WERI-Rb-1 (cell line): ENCODE measurements at regions not wholly inside any gene's neighbourhood (a gene's known extent, or its start where the extent isn't known, plus 50 kb on each side); places are given as distances from the start of the nearest gene placed in this dataset.

Experiments used
- DNase-seq: peaks from one replicate; pipeline ENCODE4 v3.0.0-alpha.2; 2020
- H3K27ac ChIP-seq: fragments of 250-450 bp; sonication (Bioruptor Pico); 2 replicates; pipeline ENCODE4 v1.5.1; 2020; ENCODE audit warnings: mild to moderate bottlenecking, moderate library complexity
- H3K27me3 ChIP-seq: fragments of 250-450 bp; sonication (Bioruptor Pico); 2 replicates; pipeline ENCODE4 v1.5.1; 2021; ENCODE audit warnings: mild to moderate bottlenecking, low read depth, moderate library complexity; ENCODE audit not compliant: insufficient read depth, severe bottlenecking
- H3K36me3 ChIP-seq: fragments of 250-450 bp; sonication (Bioruptor Pico); 2 replicates; pipeline ENCODE4 v1.5.1; 2020; ENCODE audit warnings: mild to moderate bottlenecking, moderate library complexity
- H3K4me3 ChIP-seq: 2 replicates; pipeline ENCODE4 v1.5.1; 2011; ENCODE audit warnings: low read depth, mild to moderate bottlenecking, control low read depth, low read length
- H3K9me3 ChIP-seq: fragments of 250-450 bp; sonication (Bioruptor Pico); 2 replicates; pipeline ENCODE4 v1.5.1; 2021; ENCODE audit warnings: mild to moderate bottlenecking, moderate library complexity; ENCODE audit not compliant: severe bottlenecking
- TF ChIP-seq, protein P1 (sequence below): IDR thresholded peaks from 2 replicates; pipeline ENCODE4 v1.5.1; 2011; ENCODE audit warnings: low read depth, mild to moderate bottlenecking, control low read depth, inconsistent platforms, low read length

DNA sequence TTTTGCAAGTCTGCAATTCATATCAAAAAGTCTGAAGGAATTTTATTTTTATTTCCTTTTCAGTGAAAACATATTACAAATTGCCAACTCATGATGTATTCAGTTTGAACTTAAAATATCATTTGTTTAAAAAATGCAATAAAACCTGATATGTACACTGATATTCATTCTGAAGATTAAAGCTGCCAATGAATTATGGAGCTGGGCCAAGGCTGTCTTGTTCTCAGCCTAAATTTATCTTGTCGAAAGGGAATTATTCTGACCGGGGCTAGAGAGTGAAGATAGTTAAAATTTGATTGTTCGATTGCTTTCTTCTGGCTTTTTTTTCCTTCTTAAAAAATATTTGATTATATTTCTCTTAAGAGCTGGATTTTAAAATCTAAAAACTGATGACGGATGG is 54.0 kb upstream of the RBFOX1 start:
- TF ChIP-seq, protein P1, sequence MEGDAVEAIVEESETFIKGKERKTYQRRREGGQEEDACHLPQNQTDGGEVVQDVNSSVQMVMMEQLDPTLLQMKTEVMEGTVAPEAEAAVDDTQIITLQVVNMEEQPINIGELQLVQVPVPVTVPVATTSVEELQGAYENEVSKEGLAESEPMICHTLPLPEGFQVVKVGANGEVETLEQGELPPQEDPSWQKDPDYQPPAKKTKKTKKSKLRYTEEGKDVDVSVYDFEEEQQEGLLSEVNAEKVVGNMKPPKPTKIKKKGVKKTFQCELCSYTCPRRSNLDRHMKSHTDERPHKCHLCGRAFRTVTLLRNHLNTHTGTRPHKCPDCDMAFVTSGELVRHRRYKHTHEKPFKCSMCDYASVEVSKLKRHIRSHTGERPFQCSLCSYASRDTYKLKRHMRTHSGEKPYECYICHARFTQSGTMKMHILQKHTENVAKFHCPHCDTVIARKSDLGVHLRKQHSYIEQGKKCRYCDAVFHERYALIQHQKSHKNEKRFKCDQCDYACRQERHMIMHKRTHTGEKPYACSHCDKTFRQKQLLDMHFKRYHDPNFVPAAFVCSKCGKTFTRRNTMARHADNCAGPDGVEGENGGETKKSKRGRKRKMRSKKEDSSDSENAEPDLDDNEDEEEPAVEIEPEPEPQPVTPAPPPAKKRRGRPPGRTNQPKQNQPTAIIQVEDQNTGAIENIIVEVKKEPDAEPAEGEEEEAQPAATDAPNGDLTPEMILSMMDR: no peak
- Histone ChIP-seq H3K27me3 (no peaks in the 10 kb centered on the region), H3K36me3 (no peaks in the 10 kb centered on the region), H3K27ac (no peak overlapping the region), H3K4me3 (no peak overlapping the region), H3K9me3 (no peaks in the 10 kb centered on the region)
- DNase-seq: no peak

DNA sequence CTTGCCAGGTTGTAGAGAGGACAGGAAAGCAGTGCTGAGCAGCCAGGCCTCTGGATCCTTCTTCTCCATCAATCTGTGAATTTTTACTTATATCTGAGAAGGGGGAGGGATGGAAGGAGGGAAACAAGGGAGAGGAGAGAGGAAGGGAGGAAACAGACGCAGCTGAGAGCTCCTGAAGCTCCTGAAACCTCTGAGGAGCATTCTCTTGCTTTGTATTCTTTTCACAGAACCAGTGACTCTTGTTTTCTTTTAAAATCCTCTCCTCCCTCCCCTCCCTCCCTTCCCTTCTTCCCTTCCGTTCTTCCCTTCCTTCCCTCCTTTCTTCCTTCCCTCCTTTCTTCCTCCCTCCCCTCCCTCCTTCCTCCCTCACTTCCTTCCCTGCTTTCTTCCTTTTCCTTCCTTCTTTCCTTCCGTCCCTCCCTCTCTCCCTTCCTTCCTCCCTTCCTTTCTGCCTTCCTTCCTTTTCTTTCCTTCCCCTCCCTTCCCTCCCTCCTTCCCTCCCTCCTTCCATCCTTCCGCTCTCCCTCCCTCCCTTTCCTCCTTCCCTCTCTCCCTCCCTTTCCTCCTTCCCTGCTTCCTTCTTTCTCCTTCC is 60.0 kb upstream of the RBFOX1 start:
- H3K9me3 ChIP-seq: no peaks in the 10 kb centered on the region
- H3K27me3 ChIP-seq: no peaks in the 10 kb centered on the region
- H3K4me3 ChIP-seq: no peak overlapping the region
- TF ChIP-seq, protein P1: no peak
- no peak overlapping the region for H3K27ac ChIP-seq
- no peaks in the 10 kb centered on the region for H3K36me3 ChIP-seq
- DNase-seq: no peak

DNA sequence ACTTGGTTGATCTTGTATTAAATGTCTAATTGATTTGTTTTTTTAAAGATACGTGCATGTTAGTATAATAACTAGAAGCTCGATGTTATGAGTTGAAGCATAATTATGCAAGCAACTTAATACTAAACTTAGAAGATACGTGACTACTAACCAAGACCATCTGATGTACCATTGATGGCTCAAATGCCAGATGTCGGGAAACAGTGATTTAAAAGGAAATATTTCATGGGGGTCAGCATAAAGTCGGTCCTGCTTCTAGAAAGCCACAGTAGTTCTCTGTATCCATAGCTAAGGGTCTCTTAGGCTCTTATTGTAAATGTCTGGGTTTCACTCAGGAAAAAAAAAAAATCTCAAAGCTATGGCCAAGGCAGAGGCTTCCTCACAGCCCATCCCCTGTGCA is 61.2 kb upstream of the RBFOX1 start:
- no peaks in the 10 kb centered on the region for H3K27me3 ChIP-seq
- DNase-seq: no peak
- no peaks in the 10 kb centered on the region for H3K9me3 ChIP-seq
- H3K4me3 ChIP-seq: no peak overlapping the region
- TF ChIP-seq, protein P1: no peak
- H3K36me3 ChIP-seq: no peaks in the 10 kb centered on the region
- H3K27ac ChIP-seq: no peak overlapping the region

DNA sequence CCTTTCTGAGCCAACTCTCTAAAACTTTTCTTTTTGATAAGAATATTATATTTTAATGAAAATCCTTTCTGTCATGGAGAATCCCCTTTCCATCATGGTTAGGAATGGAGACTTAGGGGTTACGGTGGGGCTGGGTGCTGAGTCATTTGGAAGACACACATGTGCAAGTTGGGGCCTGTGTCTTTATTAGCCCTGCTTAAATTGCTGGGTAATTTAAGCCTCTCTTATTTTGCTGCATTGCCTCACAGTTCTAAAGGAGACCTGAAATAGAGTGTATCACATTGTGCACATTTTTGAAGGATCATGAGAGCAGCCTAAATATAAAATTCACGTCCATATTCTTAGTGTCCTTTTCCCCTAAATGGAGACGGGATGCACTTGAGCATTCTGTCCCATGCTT is 61.8 kb upstream of the RBFOX1 start:
- no peak overlapping the region for H3K27ac ChIP-seq
- H3K9me3 ChIP-seq: no peaks in the 10 kb centered on the region
- H3K36me3 ChIP-seq: no peaks in the 10 kb centered on the region
- H3K27me3 ChIP-seq: no peaks in the 10 kb centered on the region
- no peak for DNase-seq
- no peak overlapping the region for H3K4me3 ChIP-seq
- TF ChIP-seq, protein P1: no peak

DNA sequence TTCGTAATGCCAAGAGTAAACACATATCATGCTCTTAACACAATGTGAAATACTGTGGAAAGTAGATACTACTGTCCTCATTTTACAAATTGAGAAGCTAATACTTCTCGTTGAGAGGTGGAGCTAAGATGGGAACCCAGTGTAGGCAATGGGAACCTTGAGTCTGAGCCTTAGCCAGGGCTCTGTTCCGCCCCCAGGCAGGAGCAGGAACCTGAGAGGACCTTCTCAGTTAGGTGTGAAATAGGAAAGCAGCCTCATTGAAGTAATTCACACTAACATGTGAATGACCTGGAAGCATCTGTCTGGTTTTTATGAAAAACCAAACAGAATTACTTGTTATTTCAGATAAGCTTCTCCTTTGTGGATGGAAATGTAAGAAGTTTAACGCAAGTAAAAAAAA is 62.6 kb upstream of the RBFOX1 start:
- no peaks in the 10 kb centered on the region for H3K27me3 ChIP-seq
- H3K36me3 ChIP-seq: no peaks in the 10 kb centered on the region
- no peak overlapping the region for H3K4me3 ChIP-seq
- no peak overlapping the region for H3K27ac ChIP-seq
- DNase-seq: no peak
- TF ChIP-seq, protein P1: no peak
- peaks cover 6% of the 10 kb centered on the region for H3K9me3 ChIP-seq

DNA sequence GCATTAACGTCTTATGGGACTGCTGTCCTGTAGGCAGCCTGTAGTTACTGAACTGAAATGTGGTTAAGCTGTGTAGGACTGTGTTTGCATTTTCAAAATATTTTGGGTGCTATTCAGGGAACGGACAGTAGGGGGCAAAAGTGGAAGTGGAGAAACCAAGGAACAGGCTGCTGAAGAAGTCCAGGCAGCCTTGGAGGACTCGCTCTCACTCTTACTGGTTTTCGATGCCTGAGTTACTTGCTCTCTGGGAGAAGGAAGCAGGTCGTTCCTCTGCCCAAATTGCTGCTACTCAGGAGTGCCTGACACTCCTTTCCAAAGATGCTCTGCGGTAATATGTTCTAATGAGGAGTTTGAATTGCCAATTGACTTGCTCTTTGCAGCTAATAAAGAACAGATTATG is 64.5 kb upstream of the RBFOX1 start:
- no peak overlapping the region for H3K4me3 ChIP-seq
- H3K9me3 ChIP-seq: peaks cover 6% of the 10 kb centered on the region
- no peaks in the 10 kb centered on the region for H3K27me3 ChIP-seq
- no peak overlapping the region for H3K27ac ChIP-seq
- H3K36me3 ChIP-seq: no peaks in the 10 kb centered on the region
- TF ChIP-seq, protein P1: peak; percentile 78
- DNase-seq: peak; percentile 51
